Mesenchymal stem cell (in vitro differentiated cells and primary cell): ENCODE measurements at regions not wholly inside any gene's neighbourhood (a gene's known extent, or its start where the extent isn't known, plus 50 kb on each side); places are given as distances from the start of the nearest gene placed in this dataset.

Experiments
- DNase-seq: peaks from one replicate; pipeline ENCODE4 v3.0.0-alpha.2; 2013
- H2AFZ ChIP-seq: one replicate; pipeline ENCODE4 v1.6.1; 2013; ENCODE audit warnings: low read depth, mild to moderate bottlenecking, control low read depth, inconsistent platforms, low read length, moderate library complexity
- H2AK5ac ChIP-seq: 2 replicates; pipeline ENCODE4 v1.6.1; 2013; ENCODE audit warnings: low read length, moderate library complexity, mild to moderate bottlenecking, inconsistent platforms; ENCODE audit not compliant: severe bottlenecking
- H2BK120ac ChIP-seq: one replicate; pipeline ENCODE4 v1.6.1; 2013; ENCODE audit warnings: low read depth, mild to moderate bottlenecking, inconsistent platforms, low read length, moderate library complexity
- H2BK12ac ChIP-seq, 2 experiments: one replicate each; pipeline ENCODE4 v1.6.1; 2013; ENCODE audit warnings: inconsistent platforms in 2 of 2, low read length in 2 of 2, mild to moderate bottlenecking in 2 of 2, moderate library complexity in 2 of 2, control low read depth in 1 of 2
- H2BK15ac ChIP-seq: one replicate; pipeline ENCODE4 v1.6.1; 2013; ENCODE audit warnings: mild to moderate bottlenecking, low read depth, inconsistent platforms; ENCODE audit not compliant: poor library complexity, severe bottlenecking
- H2BK5ac ChIP-seq: 2 replicates; pipeline ENCODE4 v1.6.1; 2013; ENCODE audit warnings: low read depth, mild to moderate bottlenecking, low read length, control low read depth, inconsistent platforms; ENCODE audit not compliant: poor library complexity, severe bottlenecking
- H3K14ac ChIP-seq, 2 experiments: one replicate each; pipeline ENCODE4 v1.6.1; 2013; ENCODE audit warnings: inconsistent platforms in 2 of 2, low read length in 2 of 2, control low read depth in 1 of 2, mild to moderate bottlenecking in 1 of 2, moderate library complexity in 1 of 2
- H3K18ac ChIP-seq, 2 experiments: one replicate each; pipeline ENCODE4 v1.6.1; 2013; ENCODE audit warnings: inconsistent platforms in 2 of 2, low read length in 2 of 2, control low read depth in 1 of 2, low read depth in 1 of 2, mild to moderate bottlenecking in 1 of 2
- H3K23ac ChIP-seq, 2 experiments: one replicate each; pipeline ENCODE4 v1.6.1; 2013; ENCODE audit warnings: inconsistent platforms in 2 of 2, low read length in 2 of 2, mild to moderate bottlenecking in 2 of 2, moderate library complexity in 2 of 2, control low read depth in 1 of 2
- H3K27ac ChIP-seq: 2 replicates; pipeline ENCODE4 v1.5.1; 2013; ENCODE audit warnings: mild to moderate bottlenecking, moderate library complexity, low read length, control low read depth, inconsistent platforms; ENCODE audit not compliant: poor library complexity, severe bottlenecking
- H3K27me3 ChIP-seq, 2 experiments: 2 replicates each; pipeline versions ENCODE4 v1.6.1 to v1.7.0; 2013; ENCODE audit warnings: low read length in 2 of 2, mild to moderate bottlenecking in 2 of 2, moderate library complexity in 2 of 2, control low read depth in 1 of 2, inconsistent platforms in 1 of 2; ENCODE audit not compliant: control insufficient read depth in 1 of 2, insufficient read depth in 1 of 2
- H3K36me3 ChIP-seq, 2 experiments: 2 replicates each; pipeline versions ENCODE4 v1.6.1 to v1.7.0; 2013; ENCODE audit warnings: low read length in 2 of 2, control low read depth in 1 of 2, inconsistent platforms in 1 of 2, low read depth in 1 of 2, mild to moderate bottlenecking in 1 of 2; ENCODE audit not compliant: insufficient read depth in 2 of 2, control insufficient read depth in 1 of 2
- H3K4ac ChIP-seq, 2 experiments: one replicate each; pipeline ENCODE4 v1.6.1; 2013; ENCODE audit warnings: inconsistent platforms in 2 of 2, low read length in 2 of 2, mild to moderate bottlenecking in 2 of 2, moderate library complexity in 2 of 2, control low read depth in 1 of 2, low read depth in 1 of 2
- H3K4me1 ChIP-seq: 2 replicates; pipeline ENCODE4 v1.6.1; 2013; ENCODE audit warnings: low read depth, low read length, control low read depth; ENCODE audit not compliant: control insufficient read depth, insufficient read depth
- H3K4me2 ChIP-seq: 2 replicates; pipeline ENCODE4 v1.6.1; 2013; ENCODE audit warnings: low read length, mild to moderate bottlenecking, inconsistent platforms; ENCODE audit not compliant: poor library complexity, severe bottlenecking
- H3K4me3 ChIP-seq, 2 experiments: 2 replicates each; pipeline versions ENCODE4 v1.5.1 to v1.7.0; 2013; ENCODE audit warnings: low read length in 2 of 2, mild to moderate bottlenecking in 2 of 2, control low read depth in 1 of 2, low read depth in 1 of 2; ENCODE audit not compliant: insufficient read depth in 1 of 2
- H3K79me1 ChIP-seq: replicated peaks from 2 replicates; pipeline ENCODE4 v1.6.1; 2013; ENCODE audit warnings: mild to moderate bottlenecking, control low read depth, low read length, inconsistent platforms; ENCODE audit not compliant: poor library complexity, severe bottlenecking
- H3K9ac ChIP-seq: 2 replicates; pipeline ENCODE4 v1.7.0; 2013; ENCODE audit warnings: mild to moderate bottlenecking, low read length, moderate library complexity
- H3K9me3 ChIP-seq: 2 replicates; pipeline ENCODE4 v1.7.0; 2013; ENCODE audit warnings: mild to moderate bottlenecking, low read length; ENCODE audit not compliant: control insufficient read depth
- H4K8ac ChIP-seq: one replicate; pipeline ENCODE4 v1.6.1; 2013; ENCODE audit warnings: inconsistent platforms, mild to moderate bottlenecking, low read length, moderate library complexity
- H4K91ac ChIP-seq: one replicate; pipeline ENCODE4 v1.6.1; 2013; ENCODE audit warnings: mild to moderate bottlenecking, low read length, inconsistent platforms
- WGBS: methylation state at CpG from one replicate; pipeline ENCODE4 v1.1.7; 2013; ENCODE audit warnings: mixed read lengths; 5-methylcytosine and 5-hydroxymethylcytosine counted together

- Histone ChIP-seq H3K36me3 (no peaks in the 10 kb centered on the region), H3K14ac (no peak overlapping the region), H3K4me1 (no peaks in the 10 kb centered on the region), H3K9ac (no peak overlapping the region), H4K8ac (no peak overlapping the region), H3K9me3 (peaks cover 6% of the 10 kb centered on the region), H3K4ac (no peak overlapping the region), H3K4me2 (no peak overlapping the region), H2BK12ac (no peak overlapping the region), H3K79me1 (no peaks in the 10 kb centered on the region), H3K18ac (no peak overlapping the region), H3K4me3 (no peak overlapping the region), H2BK15ac (no peak overlapping the region), H2BK120ac (no peak overlapping the region), H2AK5ac (no peak overlapping the region), H3K23ac (no peak overlapping the region), H2AFZ (no peak overlapping the region), H4K91ac (no peak overlapping the region), H3K27ac (no peak overlapping the region), H2BK5ac (no peak overlapping the region), H3K27me3 (peaks cover 0 to 3% of the 10 kb centered on the region in 2 experiments)
- no peak for DNase-seq
These were observed 1379.4 kb downstream of the RPA4 start for GRCh38 chrX:98263135-98263534.

GRCh38 chrX:98289726-98290125 lies 1406.0 kb downstream of the RPA4 start:
- H3K27me3 ChIP-seq: no peaks in the 10 kb centered on the region
- H4K8ac ChIP-seq: no peak overlapping the region
- no peak overlapping the region for H2AK5ac ChIP-seq
- no peak overlapping the region for H3K27ac ChIP-seq
- H2BK15ac ChIP-seq: no peak overlapping the region
- H4K91ac ChIP-seq: no peak overlapping the region
- no peak overlapping the region for H3K14ac ChIP-seq
- no peak overlapping the region for H3K18ac ChIP-seq
- no peak for DNase-seq
- H2AFZ ChIP-seq: no peak overlapping the region
- H3K4me3 ChIP-seq: no peak overlapping the region
- no peak overlapping the region for H3K4me2 ChIP-seq
- no peaks in the 10 kb centered on the region for H3K4me1 ChIP-seq
- no peak overlapping the region for H2BK5ac ChIP-seq
- H3K23ac ChIP-seq: no peak overlapping the region
- no peaks in the 10 kb centered on the region for H3K79me1 ChIP-seq
- no peak overlapping the region for H2BK12ac ChIP-seq
- no peak overlapping the region for H3K9ac ChIP-seq
- no peaks in the 10 kb centered on the region for H3K9me3 ChIP-seq
- H3K4ac ChIP-seq: no peak overlapping the region
- H3K36me3 ChIP-seq: no peaks in the 10 kb centered on the region
- no peak overlapping the region for H2BK120ac ChIP-seq

DNA sequence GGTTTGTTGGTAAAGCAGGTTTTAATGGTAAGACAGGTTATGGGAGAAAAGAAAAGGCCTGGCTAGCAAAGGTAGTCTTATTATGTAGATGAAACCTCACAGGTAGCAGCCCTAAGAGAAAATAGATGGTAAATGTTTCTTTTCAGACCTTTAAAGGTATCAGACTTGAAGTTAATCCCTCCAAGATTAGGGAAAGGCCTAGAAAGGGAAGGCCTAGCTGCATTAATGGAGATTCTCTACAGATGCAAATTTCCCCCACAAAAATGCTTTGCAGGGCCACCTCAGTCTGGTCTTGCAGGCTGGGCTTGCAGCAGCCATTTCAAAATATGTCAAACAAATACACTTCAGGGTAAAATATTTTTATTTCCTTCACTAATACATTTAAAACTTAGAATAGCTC lies 1410.6 kb downstream of the RPA4 start:
- no peak overlapping the region for H2BK5ac ChIP-seq
- H2BK15ac ChIP-seq: no peak overlapping the region
- H4K91ac ChIP-seq: no peak overlapping the region
- H4K8ac ChIP-seq: no peak overlapping the region
- no peak overlapping the region for H3K23ac ChIP-seq
- no peaks in the 10 kb centered on the region for H3K36me3 ChIP-seq
- H3K4me3 ChIP-seq: no peak overlapping the region
- H3K18ac ChIP-seq: no peak overlapping the region
- no peak overlapping the region for H3K4me2 ChIP-seq
- no peaks in the 10 kb centered on the region for H3K4me1 ChIP-seq
- H2BK120ac ChIP-seq: no peak overlapping the region
- H2BK12ac ChIP-seq: no peak overlapping the region
- no peak overlapping the region for H2AK5ac ChIP-seq
- no peak overlapping the region for H3K27ac ChIP-seq
- DNase-seq: no peak
- no peaks in the 10 kb centered on the region for H3K27me3 ChIP-seq
- no peaks in the 10 kb centered on the region for H3K79me1 ChIP-seq
- H3K9me3 ChIP-seq: peaks cover 4% of the 10 kb centered on the region
- no peak overlapping the region for H2AFZ ChIP-seq
- no peak overlapping the region for H3K4ac ChIP-seq
- H3K14ac ChIP-seq: no peak overlapping the region
- H3K9ac ChIP-seq: no peak overlapping the region

- H4K8ac ChIP-seq: no peak overlapping the region
- H3K4me2 ChIP-seq: no peak overlapping the region
- peaks cover 8% of the 10 kb centered on the region for H3K9me3 ChIP-seq
- no peak overlapping the region for H3K4me3 ChIP-seq
- no peak overlapping the region for H2BK15ac ChIP-seq
- H2AFZ ChIP-seq: no peak overlapping the region
- H3K14ac ChIP-seq: no peak overlapping the region
- H3K79me1 ChIP-seq: no peaks in the 10 kb centered on the region
- H3K4me1 ChIP-seq: no peaks in the 10 kb centered on the region
- H2BK12ac ChIP-seq: no peak overlapping the region
- H2BK120ac ChIP-seq: no peak overlapping the region
- H3K36me3 ChIP-seq: no peaks in the 10 kb centered on the region
- H2AK5ac ChIP-seq: no peak overlapping the region
- H3K18ac ChIP-seq: no peak overlapping the region
- no peak overlapping the region for H3K27ac ChIP-seq
- no peak overlapping the region for H2BK5ac ChIP-seq
- no peak overlapping the region for H3K9ac ChIP-seq
- no peaks in the 10 kb centered on the region for H3K27me3 ChIP-seq
- no peak overlapping the region for H3K4ac ChIP-seq
- no peak overlapping the region for H3K23ac ChIP-seq
- H4K91ac ChIP-seq: no peak overlapping the region
- no peak for DNase-seq
- WGBS: no CpG with 5 or more reads among the region's 2 CpGs
These were observed 1412.4 kb downstream of the RPA4 start for GRCh38 chrX:98296129-98296528.
